HCT116 (cell line): ENCODE measurements at regions not wholly inside any gene's neighbourhood (a gene's known extent, or its start where the extent isn't known, plus 50 kb on each side); places are given as distances from the start of the nearest gene placed in this dataset.

ENCODE experiments used
- ATAC-seq: fragments of 200-7000 bp; cut with Tn5 transposase; 2 replicates; pipeline ENCODE4 v1.9.1; 2020; ENCODE audit warnings: mild to moderate bottlenecking, moderate library complexity
- BruUV-seq: library from RNA; stranded (reverse); fragments of 400-500 nt; replicated peaks from 2 replicates; lab custom pipeline; 2021; lab: Mats Ljungman, UMichigan
- CTCF ChIA-PET: fragments of 300-600 bp; sonication (Branson Sonifier 250); formaldehyde crosslinking; loops from one replicate; lab custom pipeline; 2021; ENCODE audit warnings: antibody characterized with exemption; lab: Charles Lee
- POLR2A ChIA-PET: fragments of 300-600, 350-600 bp; sonication (Branson Sonifier 250); formaldehyde crosslinking; loops from one replicate; lab custom pipeline; 2021; ENCODE audit warnings: antibody characterized with exemption; lab: Charles Lee
- RAD21 ChIA-PET, 2 experiments: fragments of 300-600 bp; sonication (Branson Sonifier 250); formaldehyde crosslinking; loops; one replicate each; lab custom pipeline; 2023; ENCODE audit warnings: low total read pairs in 2 of 2; ENCODE audit not compliant: uncharacterized antibody in 2 of 2, unreplicated experiment in 2 of 2, low non-redundant PET in 1 of 2; lab: Charles Lee
- DNase-seq: peaks from one replicate; pipeline ENCODE4 v3.0.0-alpha.2; 2010; ENCODE audit warnings: low read depth, low spot score
- H2AFZ ChIP-seq: fragments of 200-600 bp; shearing (Covaris generic), sonication (generic); 2 replicates; pipeline ENCODE4 v1.6.1; 2017; ENCODE audit warnings: low read depth, mixed run types, mixed read lengths, antibody characterized with exemption, low read length; ENCODE audit not compliant: poor library complexity, severe bottlenecking
- H3K27ac ChIP-seq: 2 replicates; pipeline ENCODE4 v1.5.1; 2012; ENCODE audit warnings: low read depth, low read length
- H3K27me3 ChIP-seq: fragments of 200-600 bp; sonication (generic); 2 replicates; pipeline ENCODE4 v1.6.1; 2016; ENCODE audit warnings: mixed run types, low read length, mixed read lengths; ENCODE audit not compliant: insufficient read depth
- H3K36me3 ChIP-seq, 2 experiments: fragments of 200-500 bp in 1 of 2; fragments of 200-600 bp in 1 of 2; sonication (Bioruptor generic) in 1 of 2; sonication (generic) in 1 of 2; 2 replicates each; pipeline versions ENCODE4 v1.5.1 to v1.6.1; 2014 to 2016; ENCODE audit warnings: low read length in 2 of 2, inconsistent platforms in 1 of 2, mixed read lengths in 1 of 2, mixed run types in 1 of 2; ENCODE audit not compliant: insufficient read depth in 2 of 2, control insufficient read depth in 1 of 2
- H3K4me1 ChIP-seq, 2 experiments: fragments of 200-600 bp in 1 of 2; sonication (generic) in 1 of 2; 2 replicates each; pipeline versions ENCODE4 v1.5.1 to v1.6.1; 2012 to 2017; ENCODE audit warnings: low read length in 2 of 2, inconsistent platforms in 1 of 2, mild to moderate bottlenecking in 1 of 2, mixed read lengths in 1 of 2, mixed run types in 1 of 2, moderate library complexity in 1 of 2; ENCODE audit not compliant: insufficient read depth in 2 of 2, control insufficient read depth in 1 of 2
- H3K4me2 ChIP-seq: fragments of 200-600 bp; sonication (generic); 2 replicates; pipeline ENCODE4 v1.6.1; 2017; ENCODE audit warnings: mixed run types, low read length, mixed read lengths
- H3K4me3 ChIP-seq, 2 experiments: fragments of 200-600 bp in 1 of 2; sonication (generic) in 1 of 2; replicated peaks in 1 of 2; 2 replicates each; pipeline ENCODE4 v1.5.1; 2011 to 2016; ENCODE audit warnings: low read length in 2 of 2, control low read depth in 1 of 2, low read depth in 1 of 2, mild to moderate bottlenecking in 1 of 2, mixed read lengths in 1 of 2, mixed run types in 1 of 2
- H3K79me2 ChIP-seq: fragments of 200-600 bp; sonication (generic); 2 replicates; pipeline ENCODE4 v1.6.1; 2017; ENCODE audit warnings: mild to moderate bottlenecking, mixed run types, low read length, moderate library complexity, mixed read lengths; ENCODE audit not compliant: insufficient read depth
- H3K9ac ChIP-seq: fragments of 200-600 bp; sonication (generic); 2 replicates; pipeline ENCODE4 v1.6.1; 2016; ENCODE audit warnings: low read length, mixed read lengths
- H3K9me2 ChIP-seq: fragments of 200-600 bp; sonication (generic), shearing (Covaris generic); 2 replicates; pipeline ENCODE4 v1.6.1; 2017; ENCODE audit warnings: mixed run types, mild to moderate bottlenecking, moderate library complexity; ENCODE audit not compliant: insufficient read depth
- H3K9me3 ChIP-seq, 2 experiments: fragments of 200-500 bp in 1 of 2; fragments of 200-600 bp in 1 of 2; sonication (Bioruptor generic) in 1 of 2; sonication (generic) in 1 of 2; 2 replicates each; pipeline ENCODE4 v1.6.1; 2014 to 2017; ENCODE audit warnings: low read length in 2 of 2, mixed read lengths in 2 of 2, inconsistent platforms in 1 of 2, low read depth in 1 of 2, mild to moderate bottlenecking in 1 of 2, mixed run types in 1 of 2, moderate library complexity in 1 of 2; ENCODE audit not compliant: control insufficient read depth in 1 of 2, insufficient read depth in 1 of 2
- H4K20me1 ChIP-seq: fragments of 200-600 bp; sonication (generic), shearing (Covaris generic); 2 replicates; pipeline ENCODE4 v1.6.1; 2017; ENCODE audit warnings: mixed run types, mild to moderate bottlenecking, moderate library complexity; ENCODE audit not compliant: insufficient read depth
- ATF3 ChIP-seq: IDR thresholded peaks from 2 replicates; pipeline ENCODE4 v1.6.1; 2012
- CBX3 ChIP-seq: IDR thresholded peaks from 2 replicates; pipeline ENCODE4 v1.6.1; 2012; ENCODE audit warnings: low read depth
- CEBPB ChIP-seq: IDR thresholded peaks from 2 replicates; pipeline ENCODE4 v1.6.1; 2012; ENCODE audit warnings: low read depth
- EGR1 ChIP-seq: IDR thresholded peaks from 2 replicates; pipeline ENCODE4 v1.6.1; 2012; ENCODE audit warnings: low read depth
- ELF1 ChIP-seq: IDR thresholded peaks from 2 replicates; pipeline ENCODE4 v1.6.1; 2012; ENCODE audit warnings: low read depth, borderline replicate concordance
- EZH2phosphoT487 ChIP-seq: fragments of 200-600 bp; IDR thresholded peaks from 2 replicates; pipeline ENCODE4 v1.6.1; 2018; ENCODE audit warnings: antibody characterized with exemption, borderline replicate concordance
- FOSL1 ChIP-seq: IDR thresholded peaks from 2 replicates; pipeline ENCODE4 v1.6.1; 2012; ENCODE audit warnings: low read depth
- POLR2A ChIP-seq: IDR thresholded peaks from 2 replicates; pipeline ENCODE4 v1.7.0; 2011; ENCODE audit warnings: borderline replicate concordance; ENCODE audit not compliant: insufficient read depth, insufficient read length; ENCODE audit errors: extremely low read depth
- POLR2AphosphoS5 ChIP-seq: IDR thresholded peaks from 2 replicates; pipeline ENCODE4 v1.6.1; 2011; ENCODE audit warnings: mild to moderate bottlenecking, low read depth, low read length, moderate library complexity
- RAD21 ChIP-seq: IDR thresholded peaks from 2 replicates; pipeline ENCODE4 v1.6.1; 2012; ENCODE audit warnings: low read depth, mild to moderate bottlenecking
- SIN3A ChIP-seq: IDR thresholded peaks from 2 replicates; pipeline ENCODE4 v1.6.1; 2012; ENCODE audit warnings: low read depth
- SP1 ChIP-seq: IDR thresholded peaks from 2 replicates; pipeline ENCODE4 v1.6.1; 2012; ENCODE audit warnings: low read depth
- TCF7L2 ChIP-seq: IDR thresholded peaks from 2 replicates; pipeline ENCODE4 v1.7.0; 2011; ENCODE audit warnings: borderline replicate concordance, inconsistent platforms; ENCODE audit not compliant: insufficient read depth, insufficient read length; ENCODE audit errors: extremely low read depth
- YY1 ChIP-seq: IDR thresholded peaks from 2 replicates; pipeline ENCODE4 v1.6.1; 2011; ENCODE audit warnings: low read length, low read depth, moderate library complexity, mild to moderate bottlenecking; ENCODE audit not compliant: insufficient replicate concordance; ENCODE audit errors: extremely low read depth
- ZFX ChIP-seq: fragments of 450-650 bp; IDR thresholded peaks from 2 replicates; pipeline ENCODE4 v1.6.1; 2017
- ZNF274 ChIP-seq: fragments of 200-500 bp; sonication (Bioruptor generic); IDR thresholded peaks from 2 replicates; pipeline ENCODE4 v1.6.1; 2014; ENCODE audit warnings: mild to moderate bottlenecking, low read depth, low read length, inconsistent platforms
- intact Hi-C: fragments of 100-400 bp; cut with micrococcal nuclease; formaldehyde crosslinking; loops from 2 replicates; pipeline ENCODE4 v1.10.0; 2022

DNA sequence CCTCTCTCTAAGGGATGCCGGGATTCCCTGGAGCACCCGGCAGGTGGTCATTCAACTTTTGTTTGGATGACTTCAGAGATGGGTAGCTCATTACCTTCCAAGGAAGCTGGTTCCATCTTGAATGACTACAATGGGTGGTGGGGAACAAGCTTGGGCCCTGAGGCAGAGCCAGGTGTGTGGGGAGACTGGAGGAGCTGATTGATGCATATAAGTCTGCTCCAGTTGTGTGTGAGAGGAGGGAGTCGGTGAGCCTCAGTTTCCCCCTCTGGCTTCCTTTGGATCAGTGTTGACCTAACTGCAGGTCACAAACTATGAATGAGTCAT is 133.8 kb upstream of the ZBTB40 start (continued):
- no peak for TF ChIP-seq ELF1
- TF ChIP-seq ZNF274: no peak
- no peak for TF ChIP-seq ZFX

DNA sequence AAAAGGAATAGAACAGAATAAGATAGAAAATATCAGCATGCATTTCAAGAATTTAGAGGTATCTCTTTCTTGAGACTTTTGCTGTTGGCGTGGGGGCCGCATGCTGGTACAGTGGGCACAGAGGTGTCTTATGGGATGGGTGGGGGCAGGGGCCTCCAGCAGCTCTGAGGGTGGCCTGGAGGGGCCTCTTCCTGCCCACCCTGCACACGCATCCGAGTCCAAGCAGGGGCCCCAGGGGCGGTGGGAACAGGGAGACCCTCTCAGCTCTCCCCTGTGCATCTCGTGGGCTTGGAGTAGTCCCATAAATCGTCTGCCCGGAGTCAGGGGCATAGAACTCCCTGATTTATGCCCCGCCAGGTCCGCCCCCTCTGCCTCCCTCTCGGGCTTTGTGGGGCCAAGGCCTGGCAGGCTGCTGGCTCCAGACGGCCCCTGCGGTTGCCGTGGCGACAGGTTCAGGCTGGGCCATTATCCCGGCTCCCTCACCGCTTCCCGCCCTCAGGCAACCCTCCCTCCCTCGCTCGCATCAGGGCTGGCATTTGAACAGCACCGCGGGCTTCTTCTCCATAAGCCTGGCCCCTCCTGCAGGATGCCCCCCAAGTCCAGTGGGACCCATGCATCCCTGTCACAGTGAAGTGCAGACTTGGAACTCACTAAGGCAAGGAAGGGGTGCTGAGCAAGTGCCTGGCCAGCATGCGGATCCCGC is 133.2 kb upstream of the ZBTB40 start:
- Histone ChIP-seq H4K20me1 (no peaks in the 10 kb centered on the region), H3K9ac (no peak overlapping the region), H3K27me3 (no peaks in the 10 kb centered on the region), H3K4me3 (no peak overlapping the region), H3K79me2 (no peaks in the 10 kb centered on the region), H2AFZ (no peak overlapping the region), H3K9me2 (no peaks in the 10 kb centered on the region), H3K4me1 (no peaks in the 10 kb centered on the region), H3K4me2 (no peak overlapping the region), H3K27ac (no peak overlapping the region), H3K9me3 (no peaks in the 10 kb centered on the region), H3K36me3 (no peaks in the 10 kb centered on the region)
- no TSS peak for BruUV-seq
- ChIA-PET CTCF (no interaction called here), RAD21 (no interaction called here), POLR2A (no interaction called here)
- ATAC-seq: no peak
- intact Hi-C loops: no loop called here
- no peak for DNase-seq
- TF ChIP-seq ZFX (no peak), CEBPB (no peak), ATF3 (no peak), TCF7L2 (no peak), YY1 (no peak), ZNF274 (no peak), FOSL1 (no peak), POLR2AphosphoS5 (no peak), RAD21 (no peak), EZH2phosphoT487 (no peak), CBX3 (no peak), SP1 (no peak), SIN3A (no peak), POLR2A (no peak), EGR1 (no peak)
